Gastrocnemius medialis (tissue), 4 donors: ENCODE measurements at regions not wholly inside any gene's neighbourhood (a gene's known extent, or its start where the extent isn't known, plus 50 kb on each side); places are given as distances from the start of the nearest gene placed in this dataset.

Experiments used
- CTCF ChIP-seq, 5 experiments: fragments of 450-650 bp in 3 of 5; fragments of 200-600 bp in 2 of 5; sonication (generic) in 2 of 5; IDR thresholded peaks in 4 of 5; conservative IDR thresholded peaks in 1 of 5; 1 replicate in 4 of 5; 2 replicates in 1 of 5; pipeline ENCODE4 v1.5.1; 2016 to 2019; ENCODE audit warnings: antibody characterized with exemption in 5 of 5, mild to moderate bottlenecking in 3 of 5, moderate library complexity in 3 of 5
- POLR2A ChIP-seq, 2 donors: fragments of 450-650 bp; IDR thresholded peaks; one replicate each; pipeline ENCODE4 v1.6.1; 2017; ENCODE audit warnings: antibody characterized with exemption in 2 of 2, mild to moderate bottlenecking in 2 of 2, moderate library complexity in 2 of 2

DNA sequence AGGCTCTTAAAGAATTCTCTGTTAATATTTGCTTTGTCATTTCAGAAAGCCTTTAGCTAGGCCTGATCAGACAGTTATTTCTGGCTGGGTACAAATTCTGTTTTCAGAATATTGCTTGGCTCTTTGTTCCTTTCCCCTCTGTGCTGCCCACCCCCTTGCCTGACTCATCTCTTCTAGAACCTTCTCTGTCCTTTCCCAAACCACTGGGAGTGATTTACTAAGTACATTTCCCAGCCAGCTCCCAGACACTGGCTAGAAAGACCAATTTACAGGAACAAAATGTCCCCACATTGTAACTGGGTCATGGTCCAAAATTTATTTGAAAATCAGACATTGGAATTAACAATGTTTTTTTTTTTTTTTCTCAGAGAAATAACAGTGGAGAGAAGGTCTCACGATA, 133.1 kb upstream of the MAP1B start:
- TF ChIP-seq CTCF (IDR thresholded peaks at IDR 0.05 in 4 of 5, conservative IDR thresholded peaks at IDR 0.05 in 1 of 5) (no peak), POLR2A (IDR thresholded peaks at IDR 0.05) (no peak)
